ENCODE measurements at regions not wholly inside any gene's neighbourhood (a gene's known extent, or its start where the extent isn't known, plus 50 kb on each side); places are given as distances from the start of the nearest gene placed in this dataset.

DNA sequence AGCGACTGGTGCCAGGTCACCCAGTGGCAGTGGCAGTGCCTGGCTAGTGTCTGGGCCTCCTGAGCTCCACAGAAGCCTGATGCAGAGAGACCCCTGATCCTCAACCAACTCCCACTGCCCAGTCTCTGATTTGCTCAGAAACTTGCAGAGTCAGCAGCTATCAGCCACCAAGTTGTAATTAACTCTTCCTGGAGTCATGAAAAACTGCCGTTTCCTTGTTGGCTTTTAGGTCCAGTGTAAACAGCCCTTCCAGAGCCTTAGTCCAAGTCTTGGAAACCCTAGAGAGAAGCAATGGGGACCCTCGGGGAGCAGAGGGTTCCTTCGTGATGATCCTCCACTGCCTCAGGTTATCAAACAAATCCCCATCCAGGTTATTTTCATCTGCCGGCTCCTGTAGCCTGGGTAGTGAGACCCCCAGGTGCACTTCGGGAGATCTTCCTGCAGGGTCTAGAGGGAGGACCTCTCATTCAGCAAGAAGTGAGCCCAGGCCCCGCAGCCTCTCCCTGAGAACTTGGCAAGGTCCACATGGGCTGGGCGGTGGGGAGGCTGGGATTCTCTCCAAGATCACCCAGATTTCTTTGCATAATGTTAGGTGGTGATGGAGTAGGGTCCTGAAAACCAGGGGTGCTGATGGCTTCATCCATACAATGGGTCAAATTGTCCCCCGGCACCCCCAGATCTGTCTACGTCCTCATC, 137.7 kb upstream of the HDAC4 start:
- no peak for DNase-seq

DNA sequence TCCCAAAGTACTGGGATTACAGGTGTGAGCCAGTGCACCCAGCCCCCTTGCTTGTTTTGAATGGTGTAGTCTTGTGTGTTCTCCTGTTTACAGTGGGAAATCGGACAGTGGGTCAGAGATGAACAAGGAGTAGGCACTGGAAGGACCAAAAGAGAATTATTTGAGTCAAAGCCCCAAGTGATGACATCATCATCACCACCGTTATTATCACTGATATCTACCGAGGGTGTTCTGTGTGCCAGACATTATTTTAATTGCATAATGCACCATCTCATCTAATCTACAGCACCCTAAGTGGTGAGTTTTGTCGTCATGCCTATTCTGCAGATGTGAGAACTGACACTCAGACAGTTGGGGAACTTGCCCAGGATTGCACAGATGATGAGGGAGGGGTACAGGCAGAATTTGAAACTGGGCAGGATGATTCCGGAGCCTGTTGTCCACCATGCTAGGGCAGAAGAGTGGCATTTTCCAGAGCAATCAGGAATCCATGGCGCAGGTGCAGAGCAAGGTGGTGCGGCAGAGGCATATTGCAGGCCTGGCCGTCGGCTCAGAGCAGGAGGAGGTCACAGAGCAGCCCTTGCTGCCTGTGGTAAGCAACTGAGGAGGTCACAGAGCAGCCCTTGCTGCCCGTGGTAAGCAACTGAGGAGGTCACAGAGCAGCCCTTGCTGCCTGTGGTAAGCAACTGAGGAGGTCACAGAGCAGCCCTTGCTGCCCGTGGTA, 137.0 kb upstream of the HDAC4 start:
- DNase-seq, result no peak

DNA sequence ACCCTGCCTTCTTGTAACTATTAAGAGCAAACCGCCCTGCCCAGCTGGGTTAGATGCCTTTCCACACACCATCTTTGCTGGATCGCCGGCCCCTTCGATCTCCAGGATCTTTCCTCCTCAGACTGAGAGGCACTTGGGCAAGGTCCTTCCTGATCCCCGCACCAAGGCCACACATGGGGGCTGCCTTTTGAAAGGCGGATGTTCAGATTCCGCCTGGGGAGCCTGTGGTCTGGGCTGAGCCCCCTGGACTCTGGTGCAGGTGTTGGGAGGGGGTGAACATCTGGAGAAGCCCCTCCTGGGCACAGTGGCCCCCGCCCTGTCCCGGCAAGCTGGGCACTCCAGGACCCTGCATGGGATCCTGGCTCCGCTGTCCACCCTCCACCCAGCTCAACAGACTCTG, 135.4 kb upstream of the HDAC4 start:
- no peak for DNase-seq

DNA sequence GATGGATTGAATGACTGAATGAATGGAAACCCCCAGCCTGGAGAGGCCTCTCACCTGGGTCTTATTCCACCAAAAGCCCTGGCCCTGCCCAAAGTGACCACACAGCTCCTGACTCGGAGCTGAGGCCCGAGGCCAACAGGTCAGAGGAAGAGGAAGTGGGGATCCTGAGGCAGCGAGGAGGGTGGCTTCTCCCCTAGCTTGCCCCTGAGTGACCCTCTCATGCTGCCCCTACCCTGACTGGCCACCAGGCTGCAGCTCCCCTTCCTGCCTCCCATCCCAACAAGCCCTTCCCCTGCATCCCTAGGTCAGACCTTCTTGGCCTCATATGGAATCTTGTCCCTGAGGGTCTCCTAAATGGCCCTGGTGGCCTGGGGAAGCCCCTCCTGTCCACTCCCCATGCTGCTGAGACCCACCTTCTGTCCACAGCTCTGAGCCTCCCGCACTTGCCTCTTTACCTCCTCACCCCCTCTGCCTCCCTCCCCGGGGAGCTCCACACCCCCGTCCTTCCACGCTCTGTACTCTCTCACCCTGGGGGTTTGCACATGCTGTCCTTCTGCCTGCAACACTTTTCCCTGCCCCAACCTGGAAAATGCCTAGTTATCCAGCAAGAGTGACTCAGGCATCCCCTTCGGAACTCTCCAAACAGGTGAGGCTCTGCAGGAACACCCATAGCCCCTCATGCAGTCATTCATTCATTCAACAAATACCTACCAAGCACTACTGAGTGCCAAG, 134.8 kb upstream of the HDAC4 start:
- DNase-seq, result no peak

DNA sequence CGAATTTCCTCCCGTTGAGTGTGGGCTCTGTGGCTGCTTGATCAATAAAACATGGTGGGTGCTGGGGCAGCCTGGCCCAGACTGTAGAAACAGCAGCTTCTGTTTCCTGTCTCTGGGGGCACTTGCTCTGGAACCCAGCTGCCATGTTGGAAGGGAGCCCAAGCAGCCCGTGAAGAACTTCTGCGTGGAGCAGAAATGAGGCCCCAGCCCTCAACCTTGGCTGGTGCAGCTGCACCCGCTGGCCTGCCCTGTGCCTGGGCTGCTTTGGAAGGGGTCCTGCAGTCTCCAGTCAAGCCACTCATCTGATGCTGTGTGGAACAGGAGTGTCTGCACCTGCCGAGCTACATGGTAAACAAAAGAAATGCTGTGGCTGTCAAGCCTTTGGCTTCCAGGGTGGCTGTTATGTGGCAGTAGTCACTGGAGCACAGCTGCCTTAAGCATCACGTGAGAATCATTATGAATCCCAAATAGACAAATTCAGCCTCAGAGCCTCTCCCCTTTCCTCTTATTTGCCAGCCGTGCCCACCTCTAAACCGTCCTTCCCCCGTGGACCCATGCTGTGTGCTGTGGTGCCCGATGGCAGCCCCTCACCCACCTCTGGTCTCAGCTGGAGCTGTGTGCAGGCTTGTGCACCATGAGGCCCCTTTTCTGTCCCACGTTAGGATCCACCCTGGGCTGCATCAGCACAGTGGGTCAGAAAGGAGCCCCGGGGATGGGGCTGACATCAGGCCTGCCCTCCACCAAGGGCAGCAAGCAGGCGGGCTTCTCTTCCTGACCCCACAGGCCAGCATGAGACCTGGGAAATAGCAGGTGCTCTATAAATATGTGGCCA, 134.0 kb upstream of the HDAC4 start:
- DNase-seq, result no peak

DNA sequence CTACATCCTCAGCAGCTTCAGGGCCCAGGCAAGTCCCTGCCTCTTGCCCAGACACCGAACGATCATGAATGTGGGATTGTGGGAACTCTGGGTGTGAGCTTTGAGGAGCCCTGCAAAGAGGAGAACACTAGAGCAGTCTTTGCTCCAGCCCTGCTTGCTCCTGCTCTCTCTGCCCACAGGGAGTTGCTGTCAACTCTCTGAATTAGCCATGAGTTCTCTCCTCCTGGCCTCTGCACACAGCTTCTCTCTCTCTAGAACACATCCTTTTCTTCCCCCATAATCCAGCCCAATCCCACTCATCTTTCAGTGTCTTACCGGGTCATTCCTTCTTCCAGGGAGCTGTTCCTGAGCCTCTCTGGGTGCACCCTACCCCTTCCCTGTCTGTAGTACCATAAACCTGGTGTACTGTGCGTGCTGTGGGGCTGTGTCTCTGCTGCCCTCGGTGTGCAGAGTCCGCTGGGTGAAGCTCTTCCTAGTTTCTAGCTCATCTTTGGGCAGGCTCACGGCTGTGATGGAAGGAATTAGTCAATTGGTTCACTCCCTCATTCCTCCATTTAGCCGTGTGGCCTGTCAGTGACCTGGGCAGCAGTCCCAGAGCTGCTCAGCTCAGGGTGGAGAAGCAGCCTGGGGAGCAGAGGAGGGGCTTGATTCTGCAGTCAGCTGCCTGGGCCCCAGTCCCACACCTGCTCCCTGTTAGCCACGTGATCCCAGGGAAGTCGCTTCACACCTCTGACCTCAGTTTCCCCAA, 132.9 kb upstream of the HDAC4 start:
- no peak for DNase-seq

DNA sequence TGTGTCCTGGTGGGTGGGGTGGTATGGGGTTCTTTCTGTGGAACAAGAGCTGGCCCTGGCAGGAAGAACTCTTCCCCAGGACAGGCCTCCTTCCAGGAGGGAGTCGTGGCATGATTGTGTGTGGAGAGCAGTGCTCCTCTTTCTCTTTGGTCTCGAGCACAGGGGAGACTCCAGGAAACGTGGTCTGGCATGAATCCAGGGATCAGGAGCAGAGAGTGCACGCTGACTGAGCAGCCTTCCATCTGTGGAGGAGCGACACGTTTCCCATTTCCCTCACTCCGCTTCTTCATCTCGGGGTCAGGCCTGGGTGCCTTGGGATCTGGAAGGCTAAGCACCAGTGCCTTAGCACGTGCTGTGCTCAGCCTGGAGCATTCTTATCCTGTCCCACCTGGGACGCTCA, 132.0 kb upstream of the HDAC4 start:
- no peak for DNase-seq

DNA sequence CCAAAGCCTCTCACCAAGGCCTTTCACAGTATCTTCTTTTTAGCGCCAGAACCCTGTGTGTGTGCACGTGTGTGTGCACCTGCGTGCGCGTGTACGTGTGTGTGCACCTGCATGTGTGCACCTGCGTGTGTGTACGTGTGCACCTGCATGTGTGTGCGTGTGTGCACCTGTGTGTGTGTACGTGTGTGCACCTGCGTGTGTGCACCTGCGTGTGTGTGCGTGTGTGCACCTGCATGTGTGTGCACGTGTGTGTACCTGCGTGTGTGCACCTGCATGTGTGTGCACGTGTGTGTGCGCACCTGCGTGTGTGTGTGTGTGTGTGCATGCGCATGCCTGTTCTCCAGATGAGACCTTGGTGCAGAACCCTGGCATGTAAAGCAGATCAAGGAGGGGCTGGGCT, 131.4 kb upstream of the HDAC4 start:
- no peak for DNase-seq

DNA sequence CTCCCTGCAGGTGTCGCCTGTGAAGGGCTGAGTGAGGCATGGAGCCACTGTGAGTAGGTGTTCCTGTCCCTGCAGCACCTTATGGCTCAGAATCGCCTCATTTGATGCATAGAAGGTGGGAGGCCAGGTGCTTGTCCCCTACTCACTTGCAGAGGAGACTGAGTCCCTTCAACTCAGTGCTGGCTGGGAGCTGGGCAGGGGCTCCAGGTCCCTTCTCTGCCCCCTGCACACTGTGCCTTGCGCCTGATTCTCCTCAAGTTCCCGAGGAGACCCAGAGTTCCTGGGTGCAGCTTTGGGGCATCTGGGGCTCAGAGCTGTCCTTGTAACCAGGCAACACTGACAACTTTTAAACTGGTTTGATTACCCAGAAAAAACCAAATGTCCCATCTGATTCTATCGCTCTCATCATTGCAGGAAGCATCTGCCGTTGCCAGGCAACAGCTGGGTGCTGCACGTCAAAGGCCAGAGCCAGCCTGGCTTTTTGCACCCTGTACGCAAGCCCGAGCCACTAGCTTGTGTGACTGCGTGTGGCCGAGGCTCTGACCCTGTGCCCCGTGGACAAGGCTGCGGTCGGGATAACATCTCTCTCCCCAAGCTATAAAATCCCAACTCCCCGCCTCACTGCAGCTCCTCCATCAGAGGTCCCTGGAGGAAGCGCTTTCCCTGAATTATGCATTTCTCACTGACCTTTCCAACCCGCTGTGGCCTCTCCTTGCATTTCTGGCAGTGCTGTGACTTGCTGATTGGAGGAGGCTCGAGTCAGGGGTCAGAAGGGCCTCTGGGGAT, 130.8 kb upstream of the HDAC4 start:
- DNase-seq, result peak; percentile 75

DNA sequence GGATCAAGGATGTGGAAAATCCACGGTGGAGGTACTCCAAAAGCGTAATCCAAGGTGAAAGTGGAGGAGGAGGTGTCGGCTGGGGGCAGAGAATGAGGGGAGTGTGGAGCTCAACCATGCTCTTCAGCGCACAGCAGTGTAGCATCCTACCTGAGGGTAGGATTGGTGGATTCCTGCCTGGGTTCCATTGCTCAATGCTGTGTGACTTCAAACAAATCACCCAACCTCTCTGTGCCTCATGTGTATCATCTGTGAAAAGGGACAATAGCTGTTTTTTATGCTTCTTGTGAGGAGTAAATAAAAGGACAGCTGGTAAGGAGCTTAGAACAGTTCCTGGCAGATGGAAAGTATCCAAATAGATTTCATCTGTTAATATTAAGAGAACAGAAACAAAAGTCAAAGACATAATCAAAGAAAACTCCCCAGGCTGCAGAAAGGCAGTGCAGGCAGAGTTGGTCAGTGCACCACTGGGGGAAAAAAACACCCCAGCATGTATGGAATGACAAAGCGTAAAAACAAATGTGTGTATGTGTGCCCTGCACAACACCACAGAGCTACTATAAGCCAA, 130.0 kb upstream of the HDAC4 start:
- no peak for DNase-seq

DNA sequence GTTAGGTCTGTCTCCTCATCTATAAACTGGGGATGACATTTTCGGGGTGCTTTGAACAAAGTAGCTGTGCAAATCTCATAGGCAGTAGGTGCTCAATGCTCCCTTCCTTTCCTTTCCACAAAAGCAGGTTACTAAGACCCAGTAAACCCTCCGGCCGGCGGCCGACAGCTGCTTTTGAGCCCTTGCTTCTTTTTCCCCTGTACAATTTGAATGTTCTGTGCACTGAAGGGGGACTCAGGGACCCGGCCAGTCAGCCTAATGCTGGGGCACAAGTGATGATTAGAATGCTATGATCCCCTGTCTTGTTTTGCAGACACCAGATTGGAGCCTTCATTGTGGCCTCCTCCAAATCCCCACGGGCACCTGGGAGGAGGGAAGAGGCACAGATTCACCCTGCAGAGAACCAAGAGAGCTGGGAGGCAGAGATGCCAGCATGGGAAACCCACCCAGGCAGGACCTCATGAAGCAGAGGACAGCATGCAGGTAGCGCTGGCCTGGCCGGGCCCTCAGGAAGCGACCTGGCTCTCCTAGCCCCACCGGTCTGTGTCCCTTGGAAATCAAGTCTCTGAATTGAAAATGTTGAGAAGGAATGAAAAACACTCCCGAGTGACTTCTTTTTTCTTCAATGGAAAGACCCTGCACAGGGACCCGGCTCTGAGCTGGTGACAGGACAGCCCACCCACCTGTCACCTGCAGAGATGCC, 128.6 kb upstream of the HDAC4 start:
- no peak for DNase-seq

DNA sequence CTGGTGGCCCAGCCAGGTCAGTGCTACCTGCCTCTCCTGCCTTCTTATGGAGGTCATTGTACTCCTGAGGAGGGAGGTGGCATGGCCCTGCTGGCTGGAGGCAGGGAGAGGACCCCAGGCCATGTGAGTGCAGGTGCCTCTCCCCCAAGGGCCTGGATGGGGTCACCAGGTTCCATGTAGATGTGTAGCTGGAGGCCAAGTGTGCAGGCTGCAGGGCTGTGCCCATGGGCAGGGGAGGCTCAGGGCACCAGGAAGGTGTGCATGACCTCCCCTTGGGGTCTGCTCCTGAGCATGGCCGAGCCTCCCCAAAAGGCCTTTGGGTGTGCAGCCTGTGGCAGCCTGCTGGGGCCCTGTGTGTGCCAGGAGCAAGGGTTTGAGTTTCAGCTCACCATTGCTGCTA, 128.1 kb upstream of the HDAC4 start:
- no peak for DNase-seq

DNA sequence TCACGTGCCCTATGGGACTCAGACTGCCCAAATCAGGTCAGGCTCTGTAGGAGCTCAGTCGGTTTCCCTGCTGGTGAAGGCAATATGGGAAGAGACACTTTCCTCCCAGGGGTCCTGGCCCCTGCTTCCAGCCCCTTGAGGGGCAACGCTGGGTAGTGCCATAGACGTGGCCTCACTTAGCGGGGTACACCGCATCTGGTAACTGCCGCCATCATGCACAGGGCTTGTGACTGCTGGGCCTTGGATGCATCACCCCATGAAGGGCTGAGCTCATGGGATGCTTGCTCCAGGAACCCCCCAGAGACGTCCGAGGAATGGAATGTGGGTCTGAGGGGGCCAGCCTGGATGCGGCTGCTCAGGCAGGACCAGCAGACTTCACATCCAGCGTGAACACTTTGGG, 127.3 kb upstream of the HDAC4 start:
- no peak for DNase-seq

DNA sequence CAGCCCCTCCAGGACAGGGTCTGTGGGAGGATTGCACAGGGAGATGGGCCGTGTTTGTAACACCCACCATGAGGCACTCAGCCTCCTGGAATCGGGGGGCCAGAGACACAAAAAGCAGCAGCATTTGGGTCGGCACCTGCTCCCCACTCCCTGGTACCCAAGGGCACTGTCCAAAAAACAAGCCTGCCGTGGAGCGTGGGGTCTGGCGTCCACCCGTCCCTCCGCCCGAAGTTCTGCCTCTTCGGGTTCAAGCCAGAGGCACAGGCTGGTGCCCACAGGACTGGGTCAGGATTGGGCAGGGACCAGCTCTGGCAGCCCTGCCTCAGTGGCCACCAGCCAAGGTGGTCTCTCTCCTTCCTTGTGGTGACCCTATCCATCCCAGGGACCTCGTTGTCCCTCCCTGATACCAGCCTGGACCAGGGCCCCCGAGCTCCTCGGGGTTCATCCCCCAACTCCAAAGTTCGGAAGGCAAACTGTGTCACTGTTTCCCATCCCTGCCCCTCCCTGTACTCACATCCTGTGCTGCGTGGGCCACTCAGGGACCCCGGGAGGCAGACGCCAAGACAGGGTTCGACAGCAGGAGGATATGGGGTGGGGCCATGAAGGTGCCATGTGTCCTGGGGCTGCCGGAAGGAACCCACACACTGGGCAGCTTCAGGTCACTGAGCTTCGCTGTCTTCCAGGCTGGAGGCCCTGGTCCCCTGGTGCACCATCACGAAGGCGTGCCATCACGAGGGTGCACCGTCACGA, 126.0 kb upstream of the HDAC4 start:
- no peak for DNase-seq

DNA sequence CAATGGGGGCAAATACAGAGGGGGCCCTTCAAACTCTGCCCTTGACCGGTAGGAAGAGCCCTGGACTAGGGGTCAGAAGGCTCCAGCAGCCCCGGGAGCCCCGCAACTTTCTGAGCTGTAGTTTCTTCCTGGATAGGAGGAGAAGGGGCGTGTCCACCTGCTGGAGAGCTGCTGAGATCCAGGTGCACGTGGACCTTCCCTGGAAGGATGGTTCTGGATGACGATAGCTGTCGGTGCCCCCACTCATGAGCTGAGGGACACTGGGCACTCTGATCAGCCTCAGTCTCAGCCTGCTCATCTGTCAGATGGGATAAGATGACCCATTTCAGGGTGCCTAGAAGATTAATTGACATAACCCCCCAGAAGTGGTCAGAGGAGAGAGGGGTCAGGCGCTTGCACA, 125.2 kb upstream of the HDAC4 start:
- no peak for DNase-seq

DNA sequence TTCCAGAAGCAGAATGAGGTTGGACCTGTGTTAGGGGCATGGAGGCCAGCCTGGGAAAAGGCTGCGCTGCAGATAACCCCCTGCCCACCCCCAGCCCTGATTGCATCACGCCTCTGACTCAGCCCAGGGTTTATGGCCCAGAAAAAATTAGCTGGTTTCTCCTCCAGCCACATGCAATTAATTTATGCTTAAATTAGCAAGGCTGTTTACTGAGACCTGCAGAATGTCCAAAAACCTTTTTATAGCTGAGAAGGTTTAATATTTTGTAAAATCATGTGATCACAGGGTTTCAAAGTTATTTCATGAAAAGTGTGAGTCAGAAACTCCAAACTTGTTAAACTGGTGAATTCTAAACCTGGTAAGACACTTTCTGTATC, 123.1 kb upstream of the HDAC4 start:
- no peak for DNase-seq

DNA sequence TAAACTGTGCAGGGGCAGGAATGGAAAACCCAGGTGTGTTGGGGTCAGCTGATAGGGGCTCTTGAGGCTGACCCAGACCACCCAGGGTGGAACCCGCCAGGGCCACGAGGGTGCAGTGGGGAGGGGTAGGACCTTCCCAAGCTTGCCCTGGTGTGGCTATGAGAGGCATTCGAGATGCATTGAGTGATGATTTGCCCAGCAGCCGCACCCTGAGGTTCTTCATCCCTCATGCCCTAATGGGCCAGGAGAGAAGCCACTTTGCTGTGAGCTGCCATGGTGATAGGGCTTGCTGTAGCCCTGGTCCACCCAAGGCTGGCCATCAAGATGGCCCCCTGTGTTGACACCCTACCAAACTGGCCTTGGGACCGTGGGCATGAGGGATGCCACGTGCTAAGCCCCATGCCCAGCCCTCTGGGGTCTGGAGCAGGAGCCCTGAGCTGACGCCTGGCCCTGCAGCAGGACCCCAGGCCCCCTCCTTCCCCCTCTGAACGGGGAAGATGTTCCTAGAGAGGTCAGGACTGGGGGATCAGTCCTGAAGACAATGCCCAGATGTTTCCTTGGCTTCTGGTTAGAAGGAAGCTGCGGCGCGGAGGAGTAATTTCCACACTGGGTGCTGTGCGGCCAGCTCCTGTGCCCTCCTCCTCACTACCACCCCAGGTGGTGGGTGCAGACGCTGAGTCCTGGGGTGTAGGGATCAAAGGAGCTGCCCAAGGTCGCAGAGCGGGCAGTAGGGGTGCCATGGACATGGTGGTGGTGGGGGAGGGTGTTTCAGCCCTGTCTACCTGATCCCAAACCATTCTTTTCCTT, 122.5 kb upstream of the HDAC4 start:
- DNase-seq, result no peak

DNA sequence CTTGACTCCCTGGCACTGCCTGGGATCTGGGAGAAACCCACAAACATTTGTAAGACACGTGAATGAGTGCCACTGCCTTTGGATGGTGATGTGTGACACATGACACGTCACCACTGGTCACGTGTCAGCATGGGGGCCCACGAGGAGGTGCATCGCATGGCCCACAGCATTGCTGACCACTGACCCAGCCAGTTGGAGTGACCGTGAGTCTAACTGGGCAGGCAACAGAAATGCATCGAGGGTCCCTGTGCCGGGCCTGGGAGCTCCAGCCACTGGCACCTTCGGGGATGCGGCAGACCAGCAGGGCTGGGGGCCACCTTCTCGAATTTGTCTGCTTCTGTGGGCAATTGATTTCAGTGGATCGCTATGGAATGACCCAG, 121.9 kb upstream of the HDAC4 start:
- no peak for DNase-seq

Measured in retina (tissue), 1 donor.